Fibroblast of the aortic adventitia (primary cell): ENCODE measurements at regions not wholly inside any gene's neighbourhood (a gene's known extent, or its start where the extent isn't known, plus 50 kb on each side); places are given as distances from the start of the nearest gene placed in this dataset.

ENCODE experiments used
- DNase-seq: peaks from one replicate; pipeline ENCODE4 v3.0.0-alpha.2; 2010; ENCODE audit warnings: low read depth
- H3K4me3 ChIP-seq: 2 replicates; pipeline ENCODE4 v1.5.1; 2011; ENCODE audit warnings: low read depth, mild to moderate bottlenecking, control low read depth, low read length, moderate library complexity
- TF ChIP-seq, protein P1 (sequence below): IDR thresholded peaks from 2 replicates; pipeline ENCODE4 v1.5.1; 2011; ENCODE audit warnings: mild to moderate bottlenecking, low read length, control low read depth, inconsistent platforms; ENCODE audit not compliant: insufficient read depth

- no peak overlapping the region for H3K4me3 ChIP-seq
- DNase-seq, result no peak
- TF ChIP-seq, protein P1, sequence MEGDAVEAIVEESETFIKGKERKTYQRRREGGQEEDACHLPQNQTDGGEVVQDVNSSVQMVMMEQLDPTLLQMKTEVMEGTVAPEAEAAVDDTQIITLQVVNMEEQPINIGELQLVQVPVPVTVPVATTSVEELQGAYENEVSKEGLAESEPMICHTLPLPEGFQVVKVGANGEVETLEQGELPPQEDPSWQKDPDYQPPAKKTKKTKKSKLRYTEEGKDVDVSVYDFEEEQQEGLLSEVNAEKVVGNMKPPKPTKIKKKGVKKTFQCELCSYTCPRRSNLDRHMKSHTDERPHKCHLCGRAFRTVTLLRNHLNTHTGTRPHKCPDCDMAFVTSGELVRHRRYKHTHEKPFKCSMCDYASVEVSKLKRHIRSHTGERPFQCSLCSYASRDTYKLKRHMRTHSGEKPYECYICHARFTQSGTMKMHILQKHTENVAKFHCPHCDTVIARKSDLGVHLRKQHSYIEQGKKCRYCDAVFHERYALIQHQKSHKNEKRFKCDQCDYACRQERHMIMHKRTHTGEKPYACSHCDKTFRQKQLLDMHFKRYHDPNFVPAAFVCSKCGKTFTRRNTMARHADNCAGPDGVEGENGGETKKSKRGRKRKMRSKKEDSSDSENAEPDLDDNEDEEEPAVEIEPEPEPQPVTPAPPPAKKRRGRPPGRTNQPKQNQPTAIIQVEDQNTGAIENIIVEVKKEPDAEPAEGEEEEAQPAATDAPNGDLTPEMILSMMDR, result no peak
Observed at GRCh38 chr20:59405226-59406200, 105.1 kb downstream of the EDN3 start.

- no peak overlapping the region for H3K4me3 ChIP-seq
- no peak for DNase-seq
- TF ChIP-seq, protein P1, result no peak
Observed at GRCh38 chr20:59406446-59406845, 106.0 kb downstream of the EDN3 start.

GRCh38 chr20:59411170-59411569, 110.8 kb downstream of the EDN3 start:
- TF ChIP-seq, protein P1, result no peak
- no peak overlapping the region for H3K4me3 ChIP-seq
- no peak for DNase-seq

DNA sequence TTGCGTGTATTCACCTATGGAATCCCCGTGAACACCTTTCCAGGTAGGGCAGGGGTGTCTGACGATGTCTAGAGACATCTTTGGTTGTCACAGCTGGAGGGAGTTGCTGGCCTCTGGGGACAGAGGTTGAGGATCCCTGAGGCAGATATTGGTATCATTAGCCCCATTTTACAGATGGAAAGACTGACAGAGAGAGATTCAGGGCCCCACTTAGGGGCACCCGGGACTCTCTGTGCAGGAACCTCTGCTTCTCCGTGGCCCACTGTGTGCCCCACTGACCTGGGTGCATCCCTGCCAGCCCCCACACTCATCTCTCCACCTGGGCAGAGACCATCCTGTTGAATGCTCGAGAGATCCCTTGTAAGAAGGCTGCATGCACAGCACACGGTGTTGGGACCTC, 111.2 kb downstream of the EDN3 start:
- TF ChIP-seq, protein P1, result no peak
- H3K4me3 ChIP-seq, result no peak overlapping the region
- no peak for DNase-seq

DNA sequence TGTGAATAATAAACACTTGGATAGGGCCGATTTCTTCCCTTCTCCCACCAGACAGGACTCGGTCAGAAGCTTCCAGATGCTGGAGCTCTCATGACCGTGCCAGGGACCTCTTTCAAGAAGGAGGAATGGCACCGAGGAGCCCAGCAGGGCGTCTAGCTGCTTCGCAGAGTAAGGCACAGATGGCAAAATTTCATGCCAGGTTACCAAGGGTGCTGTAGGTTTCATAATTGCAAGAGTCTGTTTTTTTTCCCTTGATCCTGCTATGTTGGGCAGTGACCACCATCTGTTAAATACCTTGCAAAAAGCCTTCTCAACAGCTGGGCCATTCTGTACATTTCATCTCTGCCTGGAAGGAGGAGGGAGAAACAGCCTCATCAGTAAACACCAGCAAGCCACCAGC, 111.8 kb downstream of the EDN3 start:
- no peak overlapping the region for H3K4me3 ChIP-seq
- DNase-seq, result no peak
- TF ChIP-seq, protein P1, result no peak

GRCh38 chr20:59412875-59413284, 112.5 kb downstream of the EDN3 start:
- TF ChIP-seq, protein P1, result no peak
- DNase-seq, result no peak
- no peak overlapping the region for H3K4me3 ChIP-seq
